Chondrocyte (in vitro differentiated cells): ENCODE measurements at regions not wholly inside any gene's neighbourhood (a gene's known extent, or its start where the extent isn't known, plus 50 kb on each side); places are given as distances from the start of the nearest gene placed in this dataset.

Experiments
- DNase-seq: peaks from one replicate; pipeline ENCODE4 v3.0.0; 2021; ENCODE audit warnings: mixed read lengths, low spot score
- H3K27ac Mint-ChIP-seq: one replicate; pipeline ENCODE4 v1.8.0; 2021; ENCODE audit warnings: mild to moderate bottlenecking, moderate library complexity, mixed read lengths; ENCODE audit not compliant: unreplicated experiment
- H3K27me3 Mint-ChIP-seq: 2 replicates; pipeline ENCODE4 v1.8.0; 2021; ENCODE audit warnings: low read depth, mixed read lengths
- H3K36me3 Mint-ChIP-seq: 2 replicates; pipeline ENCODE4 v1.8.0; 2021; ENCODE audit warnings: low read depth, mixed read lengths
- H3K4me1 Mint-ChIP-seq: 2 replicates; pipeline ENCODE4 v1.8.0; 2021; ENCODE audit warnings: low read depth, mild to moderate bottlenecking, mixed read lengths
- H3K4me3 Mint-ChIP-seq: one replicate; pipeline ENCODE4 v1.8.0; 2021; ENCODE audit warnings: mild to moderate bottlenecking, moderate library complexity, mixed read lengths; ENCODE audit not compliant: unreplicated experiment
- H3K9me3 Mint-ChIP-seq: 2 replicates; pipeline ENCODE4 v1.8.0; 2021; ENCODE audit warnings: low read depth, mixed read lengths
- CTCF ChIP-seq: fragments of 200-600 bp; sonication (generic); IDR thresholded peaks from 2 replicates; pipeline ENCODE4 v1.5.0; 2021; ENCODE audit warnings: antibody characterized with exemption, mild to moderate bottlenecking, moderate library complexity

- H3K36me3 Mint-ChIP-seq: no peaks in the 10 kb centered on the region
- H3K4me1 Mint-ChIP-seq: peaks cover 9% of the 10 kb centered on the region
- no peaks in the 10 kb centered on the region for H3K27me3 Mint-ChIP-seq
- H3K4me3 Mint-ChIP-seq: no peak overlapping the region
- no peaks in the 10 kb centered on the region for H3K9me3 Mint-ChIP-seq
- no peak for DNase-seq
- TF ChIP-seq CTCF: no peak
- no peak overlapping the region for H3K27ac Mint-ChIP-seq
Observed at GRCh38 chr3:73681198-73681597, 56.5 kb upstream of the PDZRN3 start.

- no peak for TF ChIP-seq CTCF
- H3K27ac Mint-ChIP-seq: no peak overlapping the region
- no peak overlapping the region for H3K4me3 Mint-ChIP-seq
Observed at GRCh38 chr3:73680391-73681095, 55.8 kb upstream of the PDZRN3 start.

GRCh38 chr3:73677336-73678024 lies 52.7 kb upstream of the PDZRN3 start:
- no peak overlapping the region for H3K4me3 Mint-ChIP-seq
- no peaks in the 10 kb centered on the region for H3K9me3 Mint-ChIP-seq
- H3K4me1 Mint-ChIP-seq: peaks cover 9% of the 10 kb centered on the region
- no peaks in the 10 kb centered on the region for H3K36me3 Mint-ChIP-seq
- H3K27ac Mint-ChIP-seq: no peak overlapping the region
- no peak for TF ChIP-seq CTCF
- H3K27me3 Mint-ChIP-seq: no peaks in the 10 kb centered on the region
- DNase-seq: no peak

More at GRCh38 chr3:73680391-73681095, 55.8 kb upstream of the PDZRN3 start:
- no peaks in the 10 kb centered on the region for H3K9me3 Mint-ChIP-seq
- DNase-seq: no peak
- no peaks in the 10 kb centered on the region for H3K36me3 Mint-ChIP-seq
- peaks cover 9% of the 10 kb centered on the region for H3K4me1 Mint-ChIP-seq
- H3K27me3 Mint-ChIP-seq: no peaks in the 10 kb centered on the region
